Transverse colon (tissue), 4 donors: ENCODE measurements at regions not wholly inside any gene's neighbourhood (a gene's known extent, or its start where the extent isn't known, plus 50 kb on each side); places are given as distances from the start of the nearest gene placed in this dataset.

ENCODE experiments used
- DNase-seq: peaks from one replicate; pipeline ENCODE4 v3.0.0-alpha.2; 2019
- H3K27ac ChIP-seq, 4 donors: fragments of 200-600 bp; sonication (generic); 2 replicates each; pipeline ENCODE4 v1.5.1; 2016 to 2018; ENCODE audit warnings: inconsistent platforms in 4 of 4
- H3K27me3 ChIP-seq: fragments of 200-600 bp; sonication (generic); 2 replicates; pipeline ENCODE4 v1.5.1; 2017; ENCODE audit warnings: inconsistent platforms
- H3K36me3 ChIP-seq, 4 donors: fragments of 200-600 bp; sonication (generic); 2 replicates each; pipeline ENCODE4 v1.5.1; 2017 to 2019; ENCODE audit warnings: inconsistent platforms in 4 of 4
- H3K4me1 ChIP-seq, 4 donors: fragments of 200-600 bp; sonication (generic); 2 replicates each; pipeline ENCODE4 v1.5.1; 2017 to 2020; ENCODE audit warnings: inconsistent platforms in 4 of 4
- H3K4me3 ChIP-seq, 4 donors: fragments of 200-600 bp; sonication (generic); 1 replicate in 1 of 4; 2 replicates in 3 of 4; pipeline versions ENCODE4 v1.5.1 to v1.6.1; 2017 to 2019; ENCODE audit warnings: inconsistent platforms in 4 of 4
- H3K9me3 ChIP-seq, 2 donors: fragments of 200-600 bp; sonication (generic); 2 replicates each; pipeline ENCODE4 v1.5.1; 2017 to 2019; ENCODE audit warnings: inconsistent platforms in 2 of 2
- CTCF ChIP-seq, 5 experiments: fragments of 200-600 bp in 3 of 5; fragments of 450-650 bp in 2 of 5; sonication (generic) in 3 of 5; IDR thresholded peaks; 1 replicate in 2 of 5; 2 replicates in 3 of 5; pipeline ENCODE4 v1.5.1; 2016 to 2017; ENCODE audit warnings: antibody characterized with exemption in 5 of 5, inconsistent platforms in 3 of 5, mild to moderate bottlenecking in 2 of 5, moderate library complexity in 1 of 5
- EP300 ChIP-seq: sonication (generic); formaldehyde crosslinking; IDR thresholded peaks from one replicate; pipeline ENCODE4 v1.6.1; 2017; ENCODE audit warnings: antibody characterized with exemption, low read depth
- POLR2A ChIP-seq: fragments of 450-650 bp; IDR thresholded peaks from one replicate; pipeline ENCODE4 v1.6.1; 2016; ENCODE audit warnings: antibody characterized with exemption, mild to moderate bottlenecking, moderate library complexity
- POLR2AphosphoS5 ChIP-seq, 3 donors: sonication (generic); formaldehyde crosslinking; IDR thresholded peaks; one replicate each; pipeline ENCODE4 v1.6.1; 2016; ENCODE audit warnings: antibody characterized with exemption in 3 of 3
- WGBS, 2 donors: methylation state at CpG; one replicate each; pipeline ENCODE4 v1.1.5; 2018; ENCODE audit warnings: low coverage in 1 of 2; 5-methylcytosine and 5-hydroxymethylcytosine counted together
- in situ Hi-C, 4 donors: fragments of 200-750 bp; cut with MboI; loops; one replicate each; pipeline versions ENCODE4 v1.15.0 to v1.15.1; 2017; ENCODE audit warnings: low sequenced_read_pairs in 3 of 4, low pct_ligation_motif_present in 1 of 4, low pct_unique_long_range_greater_than_20kb in 1 of 4
- intact Hi-C: fragments of 100-400 bp; cut with DNase I; formaldehyde crosslinking; loops from one replicate; pipeline ENCODE4 v1.15.1; 2023; ENCODE audit warnings: low total_unique reads

DNA sequence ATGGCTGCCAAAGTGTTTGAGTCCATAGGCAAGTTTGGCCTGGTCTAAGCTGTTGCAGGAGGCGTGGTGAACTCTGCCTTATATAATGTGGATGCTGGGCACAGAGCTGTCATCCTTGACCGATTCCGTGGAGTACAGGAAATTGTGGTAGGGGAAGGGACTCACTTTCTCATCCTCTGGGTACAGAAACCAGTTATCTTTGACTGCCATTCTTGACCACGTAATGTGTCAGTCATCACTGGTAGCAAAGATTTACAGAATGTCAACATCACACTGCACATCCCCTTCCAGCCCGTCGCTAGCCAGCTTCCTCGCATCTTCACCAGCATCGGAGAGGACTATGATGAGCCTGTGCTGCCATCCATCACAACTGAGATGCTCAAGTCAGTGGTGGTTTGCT lies 215.8 kb upstream of the JUN start:
- Histone ChIP-seq H3K4me3 (no peak overlapping the region), H3K27ac (no peak overlapping the region), H3K4me1 (no peaks in the 10 kb centered on the region), H3K27me3 (no peaks in the 10 kb centered on the region), H3K36me3 (no peaks in the 10 kb centered on the region), H3K9me3 (no peaks in the 10 kb centered on the region)
- TF ChIP-seq POLR2A (no peak), CTCF (IDR thresholded peaks at IDR 0.05) (no peak), POLR2AphosphoS5 (IDR thresholded peaks at IDR 0.05) (no peak)
- no peak for DNase-seq
- 84 to 87% methylated on average over 3 to 8 of the region's 8 CpGs for WGBS, 2 donors
- intact Hi-C loops, result no loop called here
- in situ Hi-C loops, result no loop called here

DNA sequence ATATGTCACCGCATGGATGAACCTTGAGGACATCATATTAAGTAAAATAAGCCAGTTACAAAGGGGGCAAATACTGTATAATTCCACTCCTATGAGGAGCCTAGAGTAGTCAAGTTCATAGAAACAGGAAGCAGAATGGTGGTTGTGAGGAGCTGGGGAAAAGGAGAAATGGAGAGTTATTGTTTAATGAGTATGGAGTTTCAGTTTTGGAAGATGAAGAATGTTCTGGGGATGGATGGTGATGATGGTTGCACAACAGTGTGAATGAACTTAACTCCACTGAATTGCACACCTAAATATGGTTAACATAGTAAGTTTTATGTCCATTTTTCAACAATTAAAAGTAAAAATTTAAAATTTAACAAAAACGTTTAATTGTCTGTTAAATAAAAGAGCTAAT lies 220.9 kb upstream of the JUN start:
- no peaks in the 10 kb centered on the region for H3K27me3 ChIP-seq
- in situ Hi-C loops, result no loop called here
- H3K4me3 ChIP-seq, result no peak overlapping the region
- TF ChIP-seq POLR2AphosphoS5 (IDR thresholded peaks at IDR 0.05) (no peak), CTCF (IDR thresholded peaks at IDR 0.05) (no peak), EP300 (no peak), POLR2A (no peak)
- H3K4me1 ChIP-seq, result peaks cover 0 to 23% (median 5%) of the 10 kb centered on the region in 4 donors
- H3K9me3 ChIP-seq, result no peaks in the 10 kb centered on the region
- no peaks in the 10 kb centered on the region for H3K36me3 ChIP-seq
- no peak for DNase-seq
- intact Hi-C loops, result no loop called here
- WGBS, 2 donors, result 92 to 94% methylated on average over 2 of the region's 2 CpGs
- H3K27ac ChIP-seq, result no peak overlapping the region

DNA sequence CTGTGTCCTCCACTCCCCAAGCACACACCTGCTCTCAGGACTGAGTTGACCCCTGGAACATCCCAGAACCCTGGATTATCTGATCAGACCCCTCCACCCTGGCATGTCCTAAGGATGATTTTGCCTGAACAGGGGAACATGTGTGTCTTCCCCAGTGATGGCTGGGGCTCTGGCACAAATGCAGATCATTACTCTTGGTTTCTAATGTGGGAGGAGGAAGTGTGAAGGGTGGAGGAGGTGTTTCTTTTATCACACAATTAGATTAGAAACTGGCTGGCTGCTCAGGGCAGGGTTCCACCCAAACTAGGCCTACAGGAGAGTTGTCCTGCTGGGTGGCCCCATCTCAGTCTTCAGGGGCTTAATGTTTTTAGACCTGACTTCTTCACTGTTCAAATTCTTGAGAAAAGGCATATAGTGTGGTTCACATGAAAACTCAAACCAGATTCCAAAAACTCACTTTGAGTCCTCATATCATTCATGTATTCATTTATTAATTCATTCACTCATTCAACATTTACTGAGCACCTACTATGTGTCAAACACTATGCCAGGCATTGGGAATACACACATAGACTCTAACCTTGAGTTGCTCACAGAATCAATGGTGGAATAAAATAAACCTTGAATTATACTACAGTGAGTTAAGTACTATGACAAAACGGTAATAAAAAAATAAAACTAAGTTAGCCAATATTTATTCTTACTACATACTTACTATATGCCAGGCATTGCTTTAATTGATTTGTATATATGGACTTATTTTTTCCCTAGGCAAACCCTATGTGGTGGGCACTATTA lies 221.8 kb upstream of the JUN start:
- Histone ChIP-seq H3K27ac (no peak overlapping the region), H3K4me1 (peaks cover 0 to 23% (median 5%) of the 10 kb centered on the region in 4 donors), H3K4me3 (no peak overlapping the region), H3K9me3 (no peaks in the 10 kb centered on the region), H3K36me3 (no peaks in the 10 kb centered on the region), H3K27me3 (no peaks in the 10 kb centered on the region)
- in situ Hi-C loops, result no loop called here
- 40 to 60% methylated on average over 1 of the region's 1 CpG for WGBS, 2 donors
- no peak for TF ChIP-seq POLR2A
- TF ChIP-seq CTCF (IDR thresholded peaks at IDR 0.05), result no peak
- TF ChIP-seq EP300, result no peak
- no peak for TF ChIP-seq POLR2AphosphoS5 (IDR thresholded peaks at IDR 0.05)
- DNase-seq, result no peak
- intact Hi-C loops, result no loop called here

GRCh38 chr1:59006289-59006658 lies 222.4 kb upstream of the JUN start:
- Histone ChIP-seq H3K4me1 (peaks cover 0 to 23% (median 5%) of the 10 kb centered on the region in 4 donors), H3K36me3 (no peaks in the 10 kb centered on the region), H3K9me3 (no peaks in the 10 kb centered on the region), H3K4me3 (no peak overlapping the region), H3K27ac (no peak overlapping the region), H3K27me3 (no peaks in the 10 kb centered on the region)
- no peak for DNase-seq
- WGBS, 2 donors, result 74 to 78% methylated on average over 3 of the region's 3 CpGs
- intact Hi-C loops (no loop called here), in situ Hi-C loops (no loop called here)
- TF ChIP-seq POLR2AphosphoS5 (IDR thresholded peaks at IDR 0.05) (no peak), EP300 (no peak), POLR2A (no peak), CTCF (IDR thresholded peaks at IDR 0.05) (no peak)
